HEK293 (cell line): ENCODE measurements at regions not wholly inside any gene's neighbourhood (a gene's known extent, or its start where the extent isn't known, plus 50 kb on each side); places are given as distances from the start of the nearest gene placed in this dataset.

ENCODE experiments used
- CTCF ChIA-PET: fragments of 350-600 bp; formaldehyde crosslinking; extraction: SDS; loops from one replicate; lab custom pipeline; 2021; ENCODE audit warnings: antibody characterized with exemption; lab: Yijun Ruan, JAX
- POLR2A ChIA-PET: fragments of 300-600 bp; formaldehyde crosslinking; extraction: SDS; loops from one replicate; lab custom pipeline; 2020; ENCODE audit warnings: antibody characterized with exemption, inconsistent platforms; lab: Yijun Ruan, JAX
- H3K27ac ChIP-seq: fragments of 200-500 bp; sonication (Bioruptor generic); 2 replicates; pipeline ENCODE4 v1.5.1; 2014; ENCODE audit warnings: low read depth, low read length, control low read depth, inconsistent platforms; ENCODE audit errors: extremely low read depth
- H3K36me3 ChIP-seq, 2 experiments: fragments of 200-500 bp in 1 of 2; sonication (Bioruptor generic) in 1 of 2; 1 replicate in 1 of 2; 2 replicates in 1 of 2; pipeline ENCODE4 v1.5.1; 2014 to 2017; ENCODE audit warnings: inconsistent platforms in 2 of 2, low read length in 2 of 2; ENCODE audit not compliant: control insufficient read depth in 2 of 2, insufficient read depth in 1 of 2
- H3K4me1 ChIP-seq: fragments of 200-500 bp; sonication (Bioruptor generic); 2 replicates; pipeline ENCODE4 v1.5.1; 2014; ENCODE audit warnings: mild to moderate bottlenecking, low read length, inconsistent platforms; ENCODE audit not compliant: control insufficient read depth, insufficient read depth
- H3K4me3 ChIP-seq: 2 replicates; pipeline ENCODE4 v1.5.1; 2011; ENCODE audit warnings: low read depth, mild to moderate bottlenecking, control low read depth, low read length, moderate library complexity
- H3K9me3 ChIP-seq: fragments of 200-500 bp; sonication (Bioruptor generic); 2 replicates; pipeline ENCODE4 v1.5.1; 2014; ENCODE audit warnings: low read depth, low read length, inconsistent platforms; ENCODE audit not compliant: control insufficient read depth, insufficient read depth
- ATF2 ChIP-seq: fragments of 450-650 bp; formaldehyde crosslinking; IDR thresholded peaks from 2 replicates; pipeline ENCODE4 v1.5.1; 2016; ENCODE audit warnings: missing biosample characterization, missing genetic modification characterization, low read depth
- CTCF ChIP-seq: fragments of 450-650 bp; formaldehyde crosslinking; IDR thresholded peaks from 2 replicates; pipeline ENCODE4 v1.5.1; 2016; ENCODE audit warnings: missing biosample characterization, missing genetic modification characterization
- GFI1B ChIP-seq: fragments of 450-650 bp; formaldehyde crosslinking; IDR thresholded peaks from 2 replicates; pipeline ENCODE4 v1.5.1; 2016; ENCODE audit warnings: missing biosample characterization, missing genetic modification characterization
- IKZF3 ChIP-seq: fragments of 450-650 bp; IDR thresholded peaks from 2 replicates; pipeline ENCODE4 v1.5.0; 2018; ENCODE audit warnings: missing biosample characterization, mild to moderate bottlenecking, missing genetic modification characterization, moderate library complexity
- KLF9 ChIP-seq: fragments of 450-650 bp; formaldehyde crosslinking; IDR thresholded peaks from 2 replicates; pipeline ENCODE4 v1.5.1; 2016; ENCODE audit warnings: missing biosample characterization, missing genetic modification characterization, low read depth
- PRDM4 ChIP-seq: fragments of 450-650 bp; formaldehyde crosslinking; IDR thresholded peaks from 2 replicates; pipeline ENCODE4 v1.5.1; 2017; ENCODE audit warnings: missing biosample characterization, missing genetic modification characterization
- RBAK ChIP-seq: fragments of 450-650 bp; formaldehyde crosslinking; IDR thresholded peaks from 2 replicates; pipeline ENCODE4 v1.5.1; 2016; ENCODE audit warnings: missing biosample characterization, missing genetic modification characterization
- ZFHX2 ChIP-seq: fragments of 450-650 bp; formaldehyde crosslinking; conservative IDR thresholded peaks from 2 replicates; pipeline ENCODE4 v1.5.1; 2016; ENCODE audit warnings: missing biosample characterization, missing genetic modification characterization
- ZNF157 ChIP-seq: fragments of 450-650 bp; formaldehyde crosslinking; IDR thresholded peaks from 2 replicates; pipeline ENCODE4 v1.5.1; 2016; ENCODE audit warnings: missing biosample characterization, missing genetic modification characterization
- ZNF23 ChIP-seq: fragments of 450-650 bp; formaldehyde crosslinking; IDR thresholded peaks from 2 replicates; pipeline ENCODE4 v1.5.1; 2016; ENCODE audit warnings: missing biosample characterization, missing genetic modification characterization, borderline replicate concordance
- ZNF341 ChIP-seq: fragments of 450-650 bp; formaldehyde crosslinking; IDR thresholded peaks from 2 replicates; pipeline ENCODE4; 2016; ENCODE audit warnings: low read depth, missing biosample characterization, missing genetic modification characterization
- ZNF510 ChIP-seq: fragments of 450-650 bp; formaldehyde crosslinking; IDR thresholded peaks from 2 replicates; pipeline ENCODE4 v1.5.1; 2018; ENCODE audit warnings: mild to moderate bottlenecking, missing genetic modification characterization, missing biosample characterization; ENCODE audit not compliant: insufficient replicate concordance
- ZNF555 ChIP-seq: fragments of 450-650 bp; formaldehyde crosslinking; conservative IDR thresholded peaks from 2 replicates; pipeline ENCODE4 v1.5.1; 2017; ENCODE audit warnings: missing biosample characterization, mild to moderate bottlenecking, missing genetic modification characterization, inconsistent platforms
- ZNF626 ChIP-seq: fragments of 450-650 bp; sonication (Bioruptor Pico); formaldehyde crosslinking; IDR thresholded peaks from 2 replicates; pipeline ENCODE4 v1.5.1; 2018; ENCODE audit warnings: missing biosample characterization, missing genetic modification characterization, inconsistent platforms
- ZNF629 ChIP-seq: fragments of 450-650 bp; formaldehyde crosslinking; IDR thresholded peaks from 2 replicates; pipeline ENCODE4 v1.5.1; 2017; ENCODE audit warnings: missing biosample characterization, missing genetic modification characterization
- ZNF645 ChIP-seq: fragments of 450-650 bp; formaldehyde crosslinking; IDR thresholded peaks from 2 replicates; pipeline ENCODE4; 2016; ENCODE audit warnings: missing biosample characterization, missing genetic modification characterization
- ZNF692 ChIP-seq: fragments of 450-650 bp; formaldehyde crosslinking; IDR thresholded peaks from 2 replicates; pipeline ENCODE4 v1.5.1; 2016; ENCODE audit warnings: missing biosample characterization, missing genetic modification characterization
- ZNF776 ChIP-seq: fragments of 450-650 bp; formaldehyde crosslinking; IDR thresholded peaks from 2 replicates; pipeline ENCODE4 v1.5.0; 2017; ENCODE audit warnings: missing biosample characterization, missing genetic modification characterization, borderline replicate concordance
- ZNF830 ChIP-seq: fragments of 450-650 bp; IDR thresholded peaks from 2 replicates; pipeline ENCODE4 v1.5.0; 2018; ENCODE audit warnings: missing biosample characterization, missing genetic modification characterization, low read depth, mild to moderate bottlenecking, moderate library complexity
- TF ChIP-seq, protein P1 (sequence below): fragments of 450-650 bp; IDR thresholded peaks from 2 replicates; pipeline ENCODE4 v1.5.1; 2018; ENCODE audit warnings: missing biosample characterization, mild to moderate bottlenecking, missing genetic modification characterization
- TF ChIP-seq, protein P2 (sequence below): fragments of 450-650 bp; formaldehyde crosslinking; IDR thresholded peaks from 2 replicates; pipeline ENCODE4 v1.5.1; 2016; ENCODE audit warnings: missing biosample characterization, missing genetic modification characterization

GRCh38 chr5:165244407-165244806 lies 1739.0 kb downstream of the MAT2B start:
- H3K27ac ChIP-seq: no peak overlapping the region
- POLR2A ChIA-PET: no interaction called here
- no peaks in the 10 kb centered on the region for H3K36me3 ChIP-seq
- no peak for TF ChIP-seq ZFHX2 (tag by site-specific recombination)
- no peak for TF ChIP-seq IKZF3 (tag by site-specific recombination)
- no peak for TF ChIP-seq ZNF157 (tag by site-specific recombination)
- no peak for TF ChIP-seq ZNF626 (tag by site-specific recombination)
- no peak for TF ChIP-seq PRDM4
- TF ChIP-seq RBAK: no peak
- TF ChIP-seq ZNF629: no peak
- TF ChIP-seq ZNF555: no peak
- no peak for TF ChIP-seq ZNF692
- no peak for TF ChIP-seq ZNF645 (tag by site-specific recombination)
- TF ChIP-seq, protein P1, sequence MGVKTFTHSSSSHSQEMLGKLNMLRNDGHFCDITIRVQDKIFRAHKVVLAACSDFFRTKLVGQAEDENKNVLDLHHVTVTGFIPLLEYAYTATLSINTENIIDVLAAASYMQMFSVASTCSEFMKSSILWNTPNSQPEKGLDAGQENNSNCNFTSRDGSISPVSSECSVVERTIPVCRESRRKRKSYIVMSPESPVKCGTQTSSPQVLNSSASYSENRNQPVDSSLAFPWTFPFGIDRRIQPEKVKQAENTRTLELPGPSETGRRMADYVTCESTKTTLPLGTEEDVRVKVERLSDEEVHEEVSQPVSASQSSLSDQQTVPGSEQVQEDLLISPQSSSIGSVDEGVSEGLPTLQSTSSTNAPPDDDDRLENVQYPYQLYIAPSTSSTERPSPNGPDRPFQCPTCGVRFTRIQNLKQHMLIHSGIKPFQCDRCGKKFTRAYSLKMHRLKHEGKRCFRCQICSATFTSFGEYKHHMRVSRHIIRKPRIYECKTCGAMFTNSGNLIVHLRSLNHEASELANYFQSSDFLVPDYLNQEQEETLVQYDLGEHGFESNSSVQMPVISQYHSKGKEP (tag by site-specific recombination): no peak
- no peak overlapping the region for H3K4me3 ChIP-seq
- H3K4me1 ChIP-seq: no peaks in the 10 kb centered on the region
- H3K9me3 ChIP-seq: no peaks in the 10 kb centered on the region
- CTCF ChIA-PET: no interaction called here

- Histone ChIP-seq H3K4me3 (no peak overlapping the region), H3K4me1 (no peaks in the 10 kb centered on the region), H3K9me3 (no peaks in the 10 kb centered on the region), H3K27ac (no peak overlapping the region), H3K36me3 (no peaks in the 10 kb centered on the region)
- ChIA-PET CTCF (no interaction called here), POLR2A (no interaction called here)
- TF ChIP-seq KLF9 (tag by site-specific recombination): no peak
- no peak for TF ChIP-seq ZNF510 (tag by site-specific recombination)
- TF ChIP-seq ZNF341 (tag by site-specific recombination): no peak
- no peak for TF ChIP-seq ATF2 (tag by site-specific recombination)
- TF ChIP-seq ZNF23 (tag by site-specific recombination): no peak
- no peak for TF ChIP-seq GFI1B
- no peak for TF ChIP-seq ZNF692
- TF ChIP-seq ZNF776 (tag by site-specific recombination): no peak
- TF ChIP-seq ZNF830 (tag by site-specific recombination): no peak
- TF ChIP-seq, protein P2, sequence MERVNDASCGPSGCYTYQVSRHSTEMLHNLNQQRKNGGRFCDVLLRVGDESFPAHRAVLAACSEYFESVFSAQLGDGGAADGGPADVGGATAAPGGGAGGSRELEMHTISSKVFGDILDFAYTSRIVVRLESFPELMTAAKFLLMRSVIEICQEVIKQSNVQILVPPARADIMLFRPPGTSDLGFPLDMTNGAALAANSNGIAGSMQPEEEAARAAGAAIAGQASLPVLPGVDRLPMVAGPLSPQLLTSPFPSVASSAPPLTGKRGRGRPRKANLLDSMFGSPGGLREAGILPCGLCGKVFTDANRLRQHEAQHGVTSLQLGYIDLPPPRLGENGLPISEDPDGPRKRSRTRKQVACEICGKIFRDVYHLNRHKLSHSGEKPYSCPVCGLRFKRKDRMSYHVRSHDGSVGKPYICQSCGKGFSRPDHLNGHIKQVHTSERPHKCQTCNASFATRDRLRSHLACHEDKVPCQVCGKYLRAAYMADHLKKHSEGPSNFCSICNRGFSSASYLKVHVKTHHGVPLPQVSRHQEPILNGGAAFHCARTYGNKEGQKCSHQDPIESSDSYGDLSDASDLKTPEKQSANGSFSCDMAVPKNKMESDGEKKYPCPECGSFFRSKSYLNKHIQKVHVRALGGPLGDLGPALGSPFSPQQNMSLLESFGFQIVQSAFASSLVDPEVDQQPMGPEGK: no peak
- TF ChIP-seq ZNF555: no peak
- TF ChIP-seq CTCF: no peak
Measured at GRCh38 chr5:165258197-165258771, 1752.9 kb downstream of the MAT2B start.
